A549 (cell line): ENCODE measurements at regions not wholly inside any gene's neighbourhood (a gene's known extent, or its start where the extent isn't known, plus 50 kb on each side); places are given as distances from the start of the nearest gene placed in this dataset.

ENCODE experiments used
- BHLHE40 ChIP-seq: IDR thresholded peaks from 2 replicates; pipeline ENCODE4 v1.6.1; 2012; ENCODE audit warnings: low read depth, low read length, inconsistent platforms
- FOSL2 ChIP-seq, 2 experiments: fragments of 450-650 bp in 1 of 2; fragments of >200 bp in 1 of 2; sonication (Bioruptor Twin) in 1 of 2; formaldehyde crosslinking; IDR thresholded peaks; 2 replicates each; pipeline versions ENCODE4 v1.5.0 to v1.6.1; 2016 to 2020; ENCODE audit warnings: mild to moderate bottlenecking in 1 of 2, moderate library complexity in 1 of 2
- KDM1A ChIP-seq: fragments of 200-600 bp; sonication (generic); IDR thresholded peaks from 2 replicates; pipeline ENCODE4 v1.6.1; 2016; ENCODE audit warnings: low read depth, mild to moderate bottlenecking
- POLR2A ChIP-seq: IDR thresholded peaks from 2 replicates; pipeline ENCODE4 v1.6.1; 2012; ENCODE audit warnings: mild to moderate bottlenecking, low read length
- REST ChIP-seq: fragments of 200-600 bp; sonication (generic); IDR thresholded peaks from 2 replicates; pipeline ENCODE4 v1.6.1; 2016; ENCODE audit warnings: antibody characterized with exemption, mild to moderate bottlenecking, moderate library complexity
- TF ChIP-seq, protein P1 (sequence below): fragments of >200 bp; sonication (Bioruptor Twin); formaldehyde crosslinking; IDR thresholded peaks from 3 replicates; pipeline ENCODE4 v1.5.1; 2016
- TF ChIP-seq, protein P2 (sequence below): IDR thresholded peaks from 2 replicates; pipeline ENCODE4 v1.6.1; 2012

DNA sequence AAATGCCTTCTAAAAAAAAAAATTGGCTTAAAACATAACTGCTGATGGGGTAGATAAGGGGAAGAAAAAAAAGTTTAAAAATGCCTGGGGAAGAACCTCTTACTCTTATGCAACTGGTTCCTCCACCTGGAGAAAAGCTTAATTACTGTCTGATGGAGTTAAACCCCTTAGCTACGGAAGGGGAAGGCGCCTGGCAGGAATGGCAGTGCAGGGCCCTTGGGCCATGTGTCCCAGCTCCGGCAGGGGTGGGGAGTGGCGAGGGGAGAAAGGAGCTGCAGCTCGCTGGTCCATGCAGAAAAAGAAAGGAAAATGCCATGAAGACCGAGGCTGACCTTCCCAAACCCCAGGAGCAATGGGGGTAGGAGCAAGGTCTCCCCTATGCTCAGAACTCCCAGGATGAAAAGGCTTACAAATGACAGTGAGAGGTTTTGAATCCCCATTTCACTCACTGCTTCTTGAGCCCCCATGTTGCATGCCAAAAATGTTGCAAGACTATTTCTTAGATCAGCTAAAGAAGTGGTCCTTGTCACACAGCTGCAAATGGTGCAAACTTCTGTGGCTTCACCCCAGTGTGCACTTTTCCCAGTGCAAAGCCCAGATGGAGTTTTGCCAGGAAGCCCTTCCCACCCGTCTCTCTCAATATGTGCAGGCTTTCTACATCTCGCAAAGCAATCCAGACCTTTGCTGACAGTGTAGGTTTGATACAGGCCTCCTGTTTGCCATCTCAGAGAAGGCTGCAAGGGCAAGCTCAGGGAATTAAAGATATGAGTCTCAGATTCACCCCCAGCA is 204.8 kb upstream of the CT83 start:
- TF ChIP-seq, protein P1, sequence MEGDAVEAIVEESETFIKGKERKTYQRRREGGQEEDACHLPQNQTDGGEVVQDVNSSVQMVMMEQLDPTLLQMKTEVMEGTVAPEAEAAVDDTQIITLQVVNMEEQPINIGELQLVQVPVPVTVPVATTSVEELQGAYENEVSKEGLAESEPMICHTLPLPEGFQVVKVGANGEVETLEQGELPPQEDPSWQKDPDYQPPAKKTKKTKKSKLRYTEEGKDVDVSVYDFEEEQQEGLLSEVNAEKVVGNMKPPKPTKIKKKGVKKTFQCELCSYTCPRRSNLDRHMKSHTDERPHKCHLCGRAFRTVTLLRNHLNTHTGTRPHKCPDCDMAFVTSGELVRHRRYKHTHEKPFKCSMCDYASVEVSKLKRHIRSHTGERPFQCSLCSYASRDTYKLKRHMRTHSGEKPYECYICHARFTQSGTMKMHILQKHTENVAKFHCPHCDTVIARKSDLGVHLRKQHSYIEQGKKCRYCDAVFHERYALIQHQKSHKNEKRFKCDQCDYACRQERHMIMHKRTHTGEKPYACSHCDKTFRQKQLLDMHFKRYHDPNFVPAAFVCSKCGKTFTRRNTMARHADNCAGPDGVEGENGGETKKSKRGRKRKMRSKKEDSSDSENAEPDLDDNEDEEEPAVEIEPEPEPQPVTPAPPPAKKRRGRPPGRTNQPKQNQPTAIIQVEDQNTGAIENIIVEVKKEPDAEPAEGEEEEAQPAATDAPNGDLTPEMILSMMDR: no peak
- no peak for TF ChIP-seq POLR2A
- TF ChIP-seq REST: no peak
- no peak for TF ChIP-seq FOSL2 (IDR thresholded peaks at IDR 0.05)
- no peak for TF ChIP-seq FOSL2 (CRISPR knock-in tag; IDR thresholded peaks at IDR 0.05)
- no peak for TF ChIP-seq BHLHE40
- TF ChIP-seq, protein P2, sequence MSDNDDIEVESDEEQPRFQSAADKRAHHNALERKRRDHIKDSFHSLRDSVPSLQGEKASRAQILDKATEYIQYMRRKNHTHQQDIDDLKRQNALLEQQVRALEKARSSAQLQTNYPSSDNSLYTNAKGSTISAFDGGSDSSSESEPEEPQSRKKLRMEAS: no peak
- no peak for TF ChIP-seq KDM1A
